Right hindlimb (tissue), 1 donor: ENCODE measurements at regions not wholly inside any gene's neighbourhood (a gene's known extent, or its start where the extent isn't known, plus 50 kb on each side); places are given as distances from the start of the nearest gene placed in this dataset.

Experiments
- DNase-seq: peaks from one replicate; pipeline ENCODE4 v3.0.0-alpha.2; 2018

DNA sequence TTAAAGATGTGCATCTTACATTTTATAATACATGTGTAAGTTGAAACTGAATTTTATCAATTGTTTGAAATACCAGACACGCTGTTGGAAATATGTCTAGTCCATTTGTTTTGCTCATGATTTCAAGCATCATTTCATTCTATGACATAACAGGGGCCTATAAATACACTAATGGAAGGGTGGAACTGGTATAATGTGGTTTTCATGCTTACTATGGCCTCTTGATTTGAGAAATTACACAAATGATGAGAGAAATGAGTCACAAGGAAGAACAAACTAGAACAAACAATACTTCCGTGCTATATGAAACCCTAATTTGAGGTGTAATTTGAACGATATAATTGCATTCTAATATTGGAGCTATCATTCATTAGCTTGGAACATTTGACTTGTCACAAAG is 663.4 kb downstream of the SLC16A7 start:
- no peak for DNase-seq

DNA sequence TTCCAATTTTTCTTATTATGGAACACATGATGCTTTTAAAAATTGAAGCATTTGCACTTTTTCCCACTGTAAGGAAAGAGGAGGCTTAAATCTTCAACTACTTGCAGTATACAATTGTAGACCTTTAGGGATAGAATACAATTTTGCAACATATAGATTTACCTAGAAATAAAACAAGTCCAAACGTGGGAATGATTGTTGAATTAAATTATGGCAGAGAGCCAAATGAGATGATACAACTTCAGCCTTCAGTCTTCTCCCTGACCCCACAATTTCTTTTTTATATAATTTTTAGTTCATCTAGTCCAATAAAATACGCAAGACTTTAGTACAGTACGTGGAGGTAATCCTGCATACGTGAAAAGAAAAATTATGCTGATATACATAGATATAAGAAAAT is 666.5 kb downstream of the SLC16A7 start:
- DNase-seq = no peak

DNA sequence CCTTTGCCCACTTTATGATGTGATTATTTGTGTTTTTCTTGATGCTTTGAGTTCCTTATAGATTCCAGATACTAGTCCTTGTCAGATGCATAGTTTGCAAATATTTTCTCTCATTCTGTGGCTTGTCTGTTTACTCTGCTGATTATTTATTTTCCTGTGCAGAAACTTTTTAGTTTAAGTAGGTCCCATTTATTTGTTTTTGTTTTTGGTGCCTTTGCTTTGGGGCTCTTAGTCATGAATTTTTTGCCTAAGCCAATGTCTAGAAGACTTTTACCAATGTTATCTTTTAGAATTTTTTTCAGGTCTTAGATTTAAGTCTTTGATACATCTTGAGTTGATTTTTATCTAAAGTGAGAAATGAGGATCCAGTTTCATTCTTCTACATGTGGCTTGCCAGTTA is 667.3 kb downstream of the SLC16A7 start:
- DNase-seq = no peak

DNA sequence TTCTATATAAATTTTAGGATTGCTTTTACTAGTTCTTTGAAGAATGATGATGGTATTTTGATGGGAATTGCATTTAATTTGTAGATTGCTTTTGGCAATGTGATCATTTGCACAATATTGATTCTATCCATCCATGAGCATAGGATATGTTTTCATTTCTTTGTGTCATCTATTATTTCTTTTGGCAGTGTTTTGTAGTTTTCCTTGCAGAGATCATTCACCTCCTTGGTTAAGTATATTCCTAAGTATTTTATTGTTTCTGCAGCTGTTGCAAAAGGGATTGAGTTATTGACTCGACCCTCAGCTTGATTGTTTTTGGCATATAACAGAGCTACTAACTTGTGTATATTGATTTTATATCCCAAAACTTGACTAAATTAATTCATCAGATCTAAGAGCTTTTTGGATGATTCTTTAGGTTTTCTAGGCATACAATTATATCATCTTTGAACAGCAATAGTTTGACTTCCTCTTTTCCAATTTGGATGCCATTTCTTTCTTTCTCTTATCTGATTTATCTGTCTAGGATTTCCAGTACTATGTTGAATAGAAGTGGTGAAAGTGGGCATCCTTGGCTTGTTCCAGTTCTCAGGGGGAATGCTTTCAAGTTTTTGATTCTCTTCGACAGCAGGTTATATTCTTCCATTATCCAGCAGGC is 668.1 kb downstream of the SLC16A7 start:
- no peak for DNase-seq

DNA sequence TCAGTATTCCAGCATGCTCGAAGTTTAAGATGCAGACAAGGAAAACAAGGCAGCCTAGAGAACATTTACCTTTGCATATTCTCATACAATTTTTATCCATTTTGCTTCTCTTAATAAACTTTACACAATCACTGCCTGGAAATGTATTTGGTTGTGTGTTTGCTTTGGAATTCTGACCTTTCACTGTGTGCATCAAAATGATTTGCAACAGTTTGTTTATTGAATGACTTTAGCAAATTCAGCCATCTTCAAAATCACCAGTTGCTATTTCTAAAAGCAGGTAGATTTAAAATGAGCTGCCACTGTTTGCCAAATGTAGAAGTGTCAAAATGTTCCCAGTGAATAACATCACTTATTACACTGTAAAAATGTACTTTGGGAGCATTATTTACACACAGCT is 669.9 kb downstream of the SLC16A7 start:
- DNase-seq = no peak

DNA sequence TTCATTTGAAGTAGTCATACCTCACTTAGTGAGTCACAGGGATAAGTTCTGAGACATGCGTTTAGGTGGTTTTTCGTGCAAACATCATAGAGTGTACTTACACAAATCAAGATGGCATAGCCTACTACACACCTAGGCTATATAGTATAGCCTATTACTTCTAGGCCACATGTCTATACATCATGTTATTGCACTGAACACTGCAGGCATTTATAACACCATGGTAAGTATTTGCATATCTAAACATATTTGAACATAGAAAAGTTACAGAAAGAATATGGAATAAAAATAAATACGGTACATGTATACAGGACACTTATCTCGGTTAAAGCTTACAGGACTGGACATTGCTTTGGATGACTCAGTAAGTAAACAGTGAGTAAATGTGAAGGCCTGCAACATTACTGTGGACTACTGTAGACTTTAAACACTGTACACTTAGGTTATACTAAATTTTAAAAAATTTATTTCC is 670.6 kb downstream of the SLC16A7 start:
- DNase-seq = no peak

DNA sequence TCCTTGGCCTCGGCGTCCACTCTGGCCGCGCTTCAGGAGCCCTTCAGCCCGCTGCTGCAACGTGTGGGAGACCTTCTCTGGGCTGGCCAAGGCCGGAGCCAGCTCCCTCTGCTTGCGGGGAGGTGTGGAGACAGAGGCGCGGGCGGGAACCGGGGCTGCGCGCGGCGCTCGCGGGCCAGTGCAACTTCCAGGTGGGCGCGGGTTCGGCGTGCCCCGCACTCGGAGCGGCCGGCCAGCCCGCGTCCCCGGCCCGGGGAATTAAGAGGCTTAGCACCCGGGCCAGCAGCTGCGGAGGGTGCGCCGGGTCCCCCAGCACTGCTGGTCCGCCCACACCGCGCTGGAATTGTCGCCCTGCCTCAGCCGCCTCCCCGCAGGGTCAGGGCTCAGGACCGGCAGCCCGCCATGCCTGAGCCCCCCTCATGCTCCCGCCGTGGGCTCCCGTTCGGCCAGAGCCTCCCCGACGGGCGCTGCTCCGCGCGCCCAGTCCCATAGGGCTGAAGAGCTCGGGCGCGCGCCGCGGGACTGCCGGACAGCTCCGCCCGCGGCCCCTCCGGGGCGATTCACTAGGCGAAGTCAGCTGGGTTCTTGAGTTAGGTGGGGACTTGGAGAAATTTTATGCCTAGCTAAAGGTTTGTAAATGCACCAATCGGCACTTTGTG is 673.9 kb downstream of the SLC16A7 start:
- DNase-seq = no peak

DNA sequence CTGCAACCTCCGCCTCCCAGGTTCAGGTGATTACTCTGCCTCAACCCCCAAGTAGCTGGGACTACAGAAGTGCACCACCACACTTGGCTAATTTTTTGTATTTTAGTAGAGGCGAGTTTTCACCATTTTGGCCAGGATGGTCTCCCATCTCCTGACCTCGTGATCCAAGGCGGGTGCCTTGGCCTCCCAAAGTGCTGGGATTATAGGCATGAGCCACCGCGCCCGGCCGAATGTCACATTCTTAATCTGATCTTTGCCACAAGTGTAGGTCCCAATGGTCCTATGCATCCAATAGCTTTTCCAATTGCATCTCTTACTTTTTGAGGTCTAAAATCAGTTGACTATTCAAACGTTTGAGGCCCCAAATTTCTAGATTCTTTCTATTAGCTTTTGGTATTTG is 676.0 kb downstream of the SLC16A7 start:
- no peak for DNase-seq

DNA sequence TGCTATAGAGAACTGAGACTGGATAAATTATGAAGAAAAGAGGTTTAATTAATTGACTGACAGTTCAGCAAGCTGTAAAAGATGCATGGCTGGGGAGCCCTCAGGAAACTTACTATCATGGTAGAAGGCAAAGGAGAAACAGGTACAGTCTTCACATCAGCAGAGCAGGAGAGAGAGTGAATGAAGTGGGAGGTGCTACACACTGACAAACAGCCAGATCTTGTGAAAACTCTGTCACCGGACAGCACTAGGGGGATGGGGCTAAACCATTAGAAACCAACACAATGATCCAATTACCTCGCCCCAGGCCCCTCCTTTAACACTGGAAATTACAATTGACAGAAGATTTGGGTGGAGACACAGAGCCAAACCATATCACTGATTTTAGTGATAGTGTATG is 682.4 kb downstream of the SLC16A7 start:
- DNase-seq = no peak

DNA sequence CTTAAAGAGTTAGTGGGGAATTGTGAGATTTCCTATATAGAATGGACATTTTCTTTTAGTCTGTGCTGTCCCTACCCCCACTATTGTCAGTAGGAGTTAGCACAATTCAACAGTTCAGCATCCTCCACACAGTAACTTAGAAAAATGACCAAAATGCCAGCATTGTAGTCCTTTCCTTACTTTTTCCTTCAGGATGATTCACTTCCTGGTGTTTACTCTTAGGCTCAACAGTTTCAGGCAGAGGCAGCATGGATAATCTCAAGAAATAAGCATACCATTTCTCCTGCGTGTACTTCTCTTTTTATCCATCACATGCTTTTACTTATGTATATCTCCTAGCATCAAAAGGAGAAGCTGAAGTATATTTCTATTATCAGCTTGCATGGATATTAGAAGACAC is 683.4 kb downstream of the SLC16A7 start:
- no peak for DNase-seq

DNA sequence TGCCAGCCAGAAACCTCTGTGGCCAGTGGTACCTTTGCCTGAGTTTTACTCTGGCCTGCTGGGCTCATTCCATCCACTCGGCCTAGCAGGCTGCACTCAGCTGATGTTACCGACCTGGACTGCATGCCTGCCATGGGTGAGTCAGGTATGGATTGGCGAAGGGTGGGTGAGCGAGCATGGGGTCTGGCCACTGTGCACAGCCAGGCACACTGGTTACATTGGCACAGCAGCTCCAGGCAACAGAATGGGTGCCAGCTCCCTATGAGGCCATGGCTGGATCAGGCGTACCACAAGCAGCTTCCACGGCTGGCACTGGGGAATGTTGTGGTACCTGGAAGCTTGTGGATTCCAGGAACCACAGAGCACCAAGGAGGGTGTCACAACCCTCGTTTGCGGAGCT is 685.7 kb downstream of the SLC16A7 start:
- DNase-seq = no peak

DNA sequence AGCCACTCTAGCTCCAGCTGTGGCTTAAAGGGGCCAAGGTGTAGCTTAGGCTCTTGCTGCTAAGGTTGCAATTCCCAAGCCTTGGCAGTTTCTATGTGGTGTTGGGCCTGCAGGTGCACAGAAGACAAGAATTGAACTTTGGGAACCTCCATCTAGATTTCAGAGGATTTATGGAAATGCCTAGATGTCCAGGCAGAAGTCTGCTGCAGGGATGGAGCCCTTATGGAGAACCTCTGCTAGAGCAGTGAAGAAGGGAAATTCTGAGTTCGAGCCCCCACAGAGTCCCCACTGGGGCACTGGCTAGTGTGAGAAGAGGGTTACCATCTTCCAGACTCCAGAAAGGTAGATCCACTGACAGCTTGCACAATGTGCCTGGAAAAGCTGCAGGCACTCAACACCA is 694.7 kb downstream of the SLC16A7 start:
- no peak for DNase-seq

DNA sequence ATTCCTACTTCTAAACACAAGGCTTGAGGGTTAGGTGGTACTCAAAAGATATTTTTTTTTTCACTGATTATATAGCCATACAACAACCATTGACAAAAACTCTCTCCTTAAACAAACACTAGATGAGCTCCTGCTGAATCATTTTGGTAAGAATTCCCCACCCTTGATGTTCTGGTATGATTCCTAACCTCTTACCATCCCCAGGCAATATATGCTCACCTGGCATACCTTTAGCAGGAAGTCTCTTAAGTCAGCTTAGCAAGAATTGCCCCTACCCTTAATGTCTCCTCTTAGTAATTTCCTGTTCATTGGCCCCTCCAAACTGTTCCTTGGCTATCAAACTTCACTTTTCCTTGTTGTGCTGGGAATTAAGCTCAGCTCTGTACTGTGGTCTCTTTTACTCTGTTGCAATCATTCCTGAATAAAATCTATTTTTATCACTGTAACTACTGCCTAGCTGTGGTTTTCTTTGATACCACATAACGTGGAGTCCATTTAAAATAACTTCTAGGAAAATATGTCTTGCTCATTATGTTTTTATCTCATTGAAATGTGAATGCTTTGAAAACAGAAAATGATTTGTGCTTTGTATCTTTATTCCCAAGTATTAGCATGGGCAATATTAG is 712.6 kb downstream of the SLC16A7 start:
- no peak for DNase-seq

DNA sequence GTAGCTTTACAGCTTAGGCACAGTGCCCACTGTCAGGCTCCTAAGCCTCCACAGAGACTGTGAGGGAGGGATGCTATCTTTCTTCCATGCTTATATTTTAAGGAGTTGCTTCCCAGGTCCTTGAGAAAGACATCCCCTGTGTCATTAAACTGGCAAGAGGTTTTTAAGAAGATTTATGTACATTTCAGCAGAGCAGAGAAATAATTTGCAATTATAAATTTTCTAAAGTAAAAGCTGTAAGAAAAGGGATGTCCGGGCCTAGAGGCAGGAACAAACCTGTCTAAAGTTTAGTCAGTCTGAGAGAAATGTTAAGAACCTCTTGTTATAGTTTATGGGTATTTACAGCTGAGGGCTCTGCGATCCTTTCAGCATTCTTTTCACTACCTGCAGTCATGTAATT is 716.1 kb downstream of the SLC16A7 start:
- no peak for DNase-seq

DNA sequence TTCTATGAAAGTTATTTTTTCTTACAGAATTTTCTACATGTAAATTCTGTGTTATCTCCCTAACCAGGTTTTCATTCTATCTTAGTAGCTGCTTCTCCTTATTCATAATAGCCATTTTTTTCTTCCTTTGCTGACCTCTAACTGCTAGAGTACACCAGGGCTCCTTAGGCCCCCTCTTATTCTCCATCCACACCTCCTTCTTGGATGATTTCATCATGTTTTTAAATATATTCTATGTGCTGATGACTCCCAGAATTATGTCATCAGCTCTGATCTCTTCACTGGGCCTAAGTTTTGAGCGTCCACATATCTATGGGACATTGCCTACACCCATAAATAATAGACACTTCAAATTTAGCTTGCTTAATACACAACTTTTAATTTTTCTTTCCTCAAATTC is 721.5 kb downstream of the SLC16A7 start:
- DNase-seq = no peak

DNA sequence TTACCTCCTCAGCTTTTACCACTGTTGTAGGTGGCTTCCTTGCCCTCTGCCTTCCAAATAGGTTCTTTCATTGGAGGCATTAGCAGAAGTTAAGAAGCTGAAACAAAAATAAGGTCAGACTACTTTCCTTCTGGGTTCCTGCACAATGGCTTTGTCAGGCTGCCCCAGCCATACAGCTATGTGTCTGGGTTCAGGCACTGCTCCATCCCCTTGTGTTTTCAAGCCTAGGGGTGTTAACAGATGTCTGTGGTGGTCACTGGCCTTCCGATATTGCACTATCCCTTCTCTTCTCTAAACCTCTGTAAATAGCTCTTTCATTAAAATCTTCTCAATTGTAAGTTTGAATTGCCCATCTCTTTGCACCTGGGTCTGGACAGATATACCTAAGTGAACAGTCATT is 728.9 kb downstream of the SLC16A7 start:
- DNase-seq = no peak

DNA sequence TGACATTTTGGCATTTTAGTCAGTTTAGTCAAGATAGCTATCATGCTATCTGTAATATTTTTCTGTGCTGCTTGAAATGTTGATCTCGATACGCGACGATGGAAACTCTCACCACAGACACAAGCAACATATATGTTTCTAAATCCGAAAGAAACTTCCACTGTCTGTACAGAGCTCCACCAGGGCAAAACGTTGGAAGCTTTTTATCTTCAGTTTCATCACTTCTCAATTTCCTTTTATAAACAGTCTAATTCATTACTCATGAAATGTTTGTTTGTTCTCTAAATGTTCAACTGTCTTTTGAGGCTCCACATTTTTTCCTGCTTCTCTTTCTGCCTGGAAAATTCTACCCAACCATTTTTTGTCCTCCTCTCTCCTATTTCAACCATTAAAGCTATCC is 737.6 kb downstream of the SLC16A7 start:
- no peak for DNase-seq

DNA sequence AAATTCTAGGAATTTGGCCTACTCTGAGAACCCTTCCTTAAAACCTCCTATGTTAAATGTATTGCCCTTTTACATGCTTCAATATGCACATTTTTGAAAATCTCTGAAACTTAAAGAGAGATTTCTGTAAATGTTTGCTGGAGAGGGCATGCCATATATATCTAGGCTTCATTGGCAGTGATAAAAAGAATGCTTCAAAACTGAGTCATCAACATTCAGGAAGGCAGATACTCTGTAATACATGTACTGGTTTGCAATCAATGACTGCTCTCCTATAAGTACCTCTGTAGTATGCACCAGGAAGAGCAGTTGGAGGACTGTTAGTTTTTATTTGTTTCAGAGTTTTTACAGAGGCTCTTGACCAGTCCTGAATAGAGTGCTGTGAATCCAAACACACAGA is 739.9 kb downstream of the SLC16A7 start:
- no peak for DNase-seq

DNA sequence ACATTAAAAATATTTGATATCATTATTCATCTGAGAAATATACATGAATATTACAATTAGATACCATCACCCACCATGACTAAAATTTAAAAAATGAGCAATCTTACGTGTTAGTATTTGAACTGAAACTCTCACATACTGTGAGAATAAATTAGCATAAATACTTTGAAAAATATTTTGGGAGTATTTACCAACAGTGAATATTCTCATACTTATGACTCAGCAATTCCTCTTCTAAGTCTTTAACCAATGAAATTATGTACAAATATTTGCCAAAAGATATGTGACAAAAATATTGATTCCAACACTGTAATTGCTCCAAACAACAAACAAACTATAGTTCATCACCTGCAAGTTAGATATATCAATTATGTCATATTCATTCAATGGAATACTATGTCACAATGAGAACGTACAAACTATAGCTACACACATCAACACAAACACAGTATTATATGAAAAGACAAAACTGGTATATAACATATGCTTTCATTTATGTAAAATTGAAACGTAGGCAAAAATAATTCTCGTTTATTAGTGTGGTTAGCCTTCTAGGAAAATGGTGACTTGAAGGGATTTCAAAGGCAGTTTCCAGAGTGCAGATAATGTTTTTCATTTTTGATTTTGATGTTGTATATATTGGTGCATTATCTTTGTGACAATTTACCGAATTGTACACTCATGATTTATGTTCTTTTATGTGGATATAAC is 742.2 kb downstream of the SLC16A7 start:
- no peak for DNase-seq

DNA sequence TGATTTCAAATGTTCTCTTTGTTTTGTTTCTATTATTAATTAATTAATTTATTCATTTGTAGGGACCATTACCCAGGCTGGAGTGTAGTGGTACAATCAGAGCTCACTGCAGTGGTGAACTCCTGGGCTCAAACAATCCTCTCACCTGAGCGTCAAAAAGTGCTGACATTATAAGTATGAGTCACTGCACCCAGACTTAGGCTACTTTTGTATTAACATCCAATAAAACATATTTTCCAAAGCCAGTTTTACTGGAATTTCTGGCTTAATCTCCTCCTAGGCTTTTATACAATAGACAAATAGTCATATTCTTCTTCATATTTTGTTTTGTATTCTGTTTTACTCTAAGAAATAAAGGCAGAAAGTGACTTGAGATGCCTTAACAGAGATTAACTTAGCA is 749.6 kb downstream of the SLC16A7 start:
- DNase-seq = no peak

DNA sequence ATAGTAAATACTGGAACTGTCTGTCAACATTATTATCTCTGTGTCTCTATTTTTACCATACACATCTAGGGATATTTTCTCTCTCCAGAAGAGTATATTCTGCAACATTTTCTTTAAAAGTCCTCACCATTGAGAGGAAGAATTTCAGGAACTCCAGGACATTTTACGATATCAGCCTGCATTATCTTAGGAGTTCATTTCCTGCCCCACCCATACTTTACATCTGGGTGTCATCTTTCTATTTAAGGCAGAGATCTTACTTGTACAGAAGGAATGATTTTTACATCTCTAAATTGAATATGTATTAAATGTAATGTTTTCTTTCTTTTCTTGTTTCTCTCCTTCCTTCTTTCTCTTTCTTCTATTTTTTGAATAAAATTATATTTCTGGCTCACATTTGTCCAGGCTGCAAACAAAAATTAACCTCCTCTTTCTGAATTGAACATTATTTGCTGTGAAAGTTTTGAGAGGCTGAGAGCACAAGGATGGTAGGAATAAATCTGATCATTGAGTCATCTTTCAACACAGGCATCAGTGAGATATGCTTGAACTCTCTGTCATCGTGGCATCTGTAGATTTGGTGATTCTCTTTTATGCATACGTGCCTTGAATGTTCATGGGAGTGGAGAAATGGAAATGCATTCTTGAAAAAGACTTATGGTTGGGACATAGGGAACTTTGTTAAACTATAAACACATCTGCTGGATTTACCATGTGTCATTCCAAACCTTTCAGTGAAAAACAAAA is 753.6 kb downstream of the SLC16A7 start:
- no peak for DNase-seq

DNA sequence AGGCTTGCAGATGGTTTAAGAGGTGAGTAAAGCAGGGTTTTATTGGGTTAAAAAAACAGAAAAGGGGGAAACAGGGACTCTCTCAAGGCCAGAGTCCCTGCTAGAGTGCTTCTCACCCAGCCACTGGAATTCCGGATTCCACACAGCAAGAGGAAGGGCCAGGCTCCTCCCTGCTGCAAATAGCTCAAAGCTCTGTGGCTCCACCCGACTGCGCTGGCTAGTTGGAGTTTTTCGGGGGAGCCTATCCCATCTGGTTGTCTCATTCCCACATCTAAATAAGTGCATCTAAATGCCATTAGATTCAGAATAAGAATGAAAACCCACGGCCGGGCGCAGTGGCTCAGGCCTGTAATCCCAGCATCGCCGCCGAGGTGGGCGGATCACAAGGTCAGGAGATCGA is 791.5 kb downstream of the SLC16A7 start:
- DNase-seq = no peak

DNA sequence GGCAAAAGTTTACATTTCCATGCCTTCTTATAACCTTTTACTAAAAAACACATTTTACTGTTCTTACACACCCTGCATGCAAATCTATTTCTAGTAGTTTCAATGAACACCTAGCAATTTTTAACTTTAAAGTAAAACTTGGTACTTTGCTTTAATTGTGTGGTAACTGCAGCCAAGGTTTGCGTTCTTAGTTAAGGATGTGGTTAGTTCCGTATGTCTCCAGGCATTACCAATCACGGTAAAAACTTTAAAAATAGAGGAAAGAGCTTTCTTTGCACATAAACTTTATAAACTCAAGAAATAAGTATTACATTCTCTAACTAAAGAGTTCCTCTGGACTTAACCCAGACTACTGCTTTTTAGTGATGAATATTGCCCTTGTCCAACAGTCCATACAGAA is 795.2 kb downstream of the SLC16A7 start:
- DNase-seq = no peak
